ENCODE measurements at regions not wholly inside any gene's neighbourhood (a gene's known extent, or its start where the extent isn't known, plus 50 kb on each side); places are given as distances from the start of the nearest gene placed in this dataset.

GRCh38 chr5:125492977-125493376, 746.5 kb upstream of the ZNF608 start:
- no peaks in the 10 kb centered on the region for H3K27me3 ChIP-seq (ENCODE audit: insufficient read depth, insufficient read length)
- DNase-seq (ENCODE audit: low read depth, low spot score), result no peak
- TF ChIP-seq YY1 (IDR thresholded peaks at IDR 0.05; ENCODE audit: insufficient read depth, insufficient read length) (no peak), SUZ12 (IDR thresholded peaks at IDR 0.05; ENCODE audit: extremely low read depth, insufficient read depth, insufficient read length) (no peak), ZNF274 (IDR thresholded peaks at IDR 0.05; ENCODE audit: low read depth, low read length) (no peak)
- H3K4me1 ChIP-seq (ENCODE audit: insufficient read depth, insufficient read length), result no peaks in the 10 kb centered on the region
- no peak overlapping the region for H3K9ac ChIP-seq (ENCODE audit: insufficient read length, low read depth)
- H3K9me3 ChIP-seq (ENCODE audit: insufficient read depth, low read length), result peaks cover 6% of the 10 kb centered on the region; the same call in 1 of the 2 replicates
- H3K4me3 ChIP-seq (ENCODE audit: insufficient read length, low read depth), result no peak overlapping the region
- H3K36me3 ChIP-seq (ENCODE audit: insufficient read depth, insufficient read length, low read length), result no peaks in the 10 kb centered on the region

- no peaks in the 10 kb centered on the region for H3K36me3 ChIP-seq (ENCODE audit: insufficient read depth, insufficient read length, low read length)
- TF ChIP-seq ZNF274 (IDR thresholded peaks at IDR 0.05; ENCODE audit: low read depth, low read length) (no peak), SUZ12 (IDR thresholded peaks at IDR 0.05; ENCODE audit: extremely low read depth, insufficient read depth, insufficient read length) (no peak), YY1 (IDR thresholded peaks at IDR 0.05; ENCODE audit: insufficient read depth, insufficient read length) (no peak)
- H3K4me1 ChIP-seq (ENCODE audit: insufficient read depth, insufficient read length), result no peaks in the 10 kb centered on the region
- peaks cover 6% of the 10 kb centered on the region; the same call in 1 of the 2 replicates for H3K9me3 ChIP-seq (ENCODE audit: insufficient read depth, low read length)
- H3K9ac ChIP-seq (ENCODE audit: insufficient read length, low read depth), result no peak overlapping the region
- no peak overlapping the region for H3K4me3 ChIP-seq (ENCODE audit: insufficient read length, low read depth)
- DNase-seq (ENCODE audit: low read depth, low spot score), result no peak
- H3K27me3 ChIP-seq (ENCODE audit: insufficient read depth, insufficient read length), result no peaks in the 10 kb centered on the region
These were observed 750.0 kb upstream of the ZNF608 start for GRCh38 chr5:125496393-125496792.

GRCh38 chr5:125497651-125498050, 751.2 kb upstream of the ZNF608 start:
- H3K9me3 ChIP-seq (ENCODE audit: insufficient read depth, low read length), result peaks cover 6% of the 10 kb centered on the region; the same call in 1 of the 2 replicates
- TF ChIP-seq SUZ12 (IDR thresholded peaks at IDR 0.05; ENCODE audit: extremely low read depth, insufficient read depth, insufficient read length) (no peak), YY1 (IDR thresholded peaks at IDR 0.05; ENCODE audit: insufficient read depth, insufficient read length) (no peak), ZNF274 (IDR thresholded peaks at IDR 0.05; ENCODE audit: low read depth, low read length) (no peak)
- no peak overlapping the region for H3K9ac ChIP-seq (ENCODE audit: insufficient read length, low read depth)
- no peak for DNase-seq (ENCODE audit: low read depth, low spot score)
- H3K27me3 ChIP-seq (ENCODE audit: insufficient read depth, insufficient read length), result no peaks in the 10 kb centered on the region
- H3K4me1 ChIP-seq (ENCODE audit: insufficient read depth, insufficient read length), result no peaks in the 10 kb centered on the region
- no peak overlapping the region for H3K4me3 ChIP-seq (ENCODE audit: insufficient read length, low read depth)
- no peaks in the 10 kb centered on the region for H3K36me3 ChIP-seq (ENCODE audit: insufficient read depth, insufficient read length, low read length)

- Histone ChIP-seq H3K9me3 (ENCODE audit: insufficient read depth, low read length) (no peaks in the 10 kb centered on the region), H3K27me3 (ENCODE audit: insufficient read depth, insufficient read length) (no peaks in the 10 kb centered on the region), H3K9ac (ENCODE audit: insufficient read length, low read depth) (no peak overlapping the region), H3K4me3 (ENCODE audit: insufficient read length, low read depth) (no peak overlapping the region), H3K36me3 (ENCODE audit: insufficient read depth, insufficient read length, low read length) (no peaks in the 10 kb centered on the region), H3K4me1 (ENCODE audit: insufficient read depth, insufficient read length) (no peaks in the 10 kb centered on the region)
- TF ChIP-seq SUZ12 (IDR thresholded peaks at IDR 0.05; ENCODE audit: extremely low read depth, insufficient read depth, insufficient read length) (no peak), YY1 (IDR thresholded peaks at IDR 0.05; ENCODE audit: insufficient read depth, insufficient read length) (no peak), ZNF274 (IDR thresholded peaks at IDR 0.05; ENCODE audit: low read depth, low read length) (no peak)
- no peak for DNase-seq (ENCODE audit: low read depth, low spot score)
These were observed 753.3 kb upstream of the ZNF608 start for GRCh38 chr5:125499636-125500332.

GRCh38 chr5:125501396-125501795, 755.0 kb upstream of the ZNF608 start:
- Histone ChIP-seq H3K4me3 (ENCODE audit: insufficient read length, low read depth) (no peak overlapping the region), H3K36me3 (ENCODE audit: insufficient read depth, insufficient read length, low read length) (no peaks in the 10 kb centered on the region), H3K9me3 (ENCODE audit: insufficient read depth, low read length) (no peaks in the 10 kb centered on the region), H3K9ac (ENCODE audit: insufficient read length, low read depth) (no peak overlapping the region), H3K4me1 (ENCODE audit: insufficient read depth, insufficient read length) (no peaks in the 10 kb centered on the region), H3K27me3 (ENCODE audit: insufficient read depth, insufficient read length) (no peaks in the 10 kb centered on the region)
- TF ChIP-seq YY1 (IDR thresholded peaks at IDR 0.05; ENCODE audit: insufficient read depth, insufficient read length), result no peak
- TF ChIP-seq SUZ12 (IDR thresholded peaks at IDR 0.05; ENCODE audit: extremely low read depth, insufficient read depth, insufficient read length), result no peak
- TF ChIP-seq ZNF274 (IDR thresholded peaks at IDR 0.05; ENCODE audit: low read depth, low read length), result no peak
- no peak for DNase-seq (ENCODE audit: low read depth, low spot score)

GRCh38 chr5:125503946-125504345, 757.5 kb upstream of the ZNF608 start:
- no peaks in the 10 kb centered on the region for H3K9me3 ChIP-seq (ENCODE audit: insufficient read depth, low read length)
- no peaks in the 10 kb centered on the region for H3K27me3 ChIP-seq (ENCODE audit: insufficient read depth, insufficient read length)
- no peak overlapping the region for H3K4me3 ChIP-seq (ENCODE audit: insufficient read length, low read depth)
- TF ChIP-seq ZNF274 (IDR thresholded peaks at IDR 0.05; ENCODE audit: low read depth, low read length), result no peak
- no peak for TF ChIP-seq YY1 (IDR thresholded peaks at IDR 0.05; ENCODE audit: insufficient read depth, insufficient read length)
- no peak for TF ChIP-seq SUZ12 (IDR thresholded peaks at IDR 0.05; ENCODE audit: extremely low read depth, insufficient read depth, insufficient read length)
- no peaks in the 10 kb centered on the region for H3K4me1 ChIP-seq (ENCODE audit: insufficient read depth, insufficient read length)
- no peaks in the 10 kb centered on the region for H3K36me3 ChIP-seq (ENCODE audit: insufficient read depth, insufficient read length, low read length)
- DNase-seq (ENCODE audit: low read depth, low spot score), result no peak
- H3K9ac ChIP-seq (ENCODE audit: insufficient read length, low read depth), result no peak overlapping the region

GRCh38 chr5:125505115-125505514, 758.7 kb upstream of the ZNF608 start:
- Histone ChIP-seq H3K9me3 (ENCODE audit: insufficient read depth, low read length) (no peaks in the 10 kb centered on the region), H3K36me3 (ENCODE audit: insufficient read depth, insufficient read length, low read length) (no peaks in the 10 kb centered on the region), H3K4me3 (ENCODE audit: insufficient read length, low read depth) (no peak overlapping the region), H3K4me1 (ENCODE audit: insufficient read depth, insufficient read length) (no peaks in the 10 kb centered on the region), H3K27me3 (ENCODE audit: insufficient read depth, insufficient read length) (no peaks in the 10 kb centered on the region), H3K9ac (ENCODE audit: insufficient read length, low read depth) (no peak overlapping the region)
- TF ChIP-seq YY1 (IDR thresholded peaks at IDR 0.05; ENCODE audit: insufficient read depth, insufficient read length) (no peak), ZNF274 (IDR thresholded peaks at IDR 0.05; ENCODE audit: low read depth, low read length) (no peak), SUZ12 (IDR thresholded peaks at IDR 0.05; ENCODE audit: extremely low read depth, insufficient read depth, insufficient read length) (no peak)
- no peak for DNase-seq (ENCODE audit: low read depth, low spot score)
